ENCODE measurements at regions not wholly inside any gene's neighbourhood (a gene's known extent, or its start where the extent isn't known, plus 50 kb on each side); places are given as distances from the start of the nearest gene placed in this dataset.

- H3K4me3 ChIP-seq (ENCODE audit: low read length) = no peak overlapping the region
- H3K4me2 ChIP-seq (ENCODE audit: low read depth, low read length) = no peak overlapping the region
- no peak overlapping the region for H3K27ac ChIP-seq (ENCODE audit: low read length)
- H4K20me1 ChIP-seq (ENCODE audit: insufficient read depth, low read length) = no peaks in the 10 kb centered on the region
- H3K9me2 ChIP-seq (replicated peaks; ENCODE audit: insufficient read depth, low read length) = no peaks in the 10 kb centered on the region
- DNase-seq = no peak
- no peaks in the 10 kb centered on the region for H3K4me1 ChIP-seq (ENCODE audit: low read length)
- H3K79me2 ChIP-seq (ENCODE audit: low read length) = no peaks in the 10 kb centered on the region
- H3F3A ChIP-seq (ENCODE audit: insufficient read depth, low read length) = no peaks in the 10 kb centered on the region
- peaks cover 98% of the 10 kb centered on the region for H3K27me3 ChIP-seq (replicated peaks; ENCODE audit: insufficient read depth, low read length)
- H3K36me3 ChIP-seq (replicated peaks; ENCODE audit: insufficient read depth, low read length) = no peaks in the 10 kb centered on the region
- H3K9me3 ChIP-seq (replicated peaks; ENCODE audit: insufficient read depth, low read length) = no peaks in the 10 kb centered on the region
- H3K9ac ChIP-seq (ENCODE audit: low read length) = no peak overlapping the region
- TF ChIP-seq CTCF (IDR thresholded peaks at IDR 0.05; ENCODE audit: low read length) (no peak), EZH2phosphoT487 (IDR thresholded peaks at IDR 0.05; ENCODE audit: low read length) (no peak), EZH2 (optimal IDR thresholded peaks at IDR 0.05; ENCODE audit: low read depth, low read length) (no peak)
- H2AFZ ChIP-seq (ENCODE audit: low read length) = no peak overlapping the region
Observed at GRCh38 chr1:22246755-22247480, 104.0 kb upstream of the WNT4 start.

- Histone ChIP-seq H2AFZ (ENCODE audit: low read length) (no peak overlapping the region), H3K9me3 (replicated peaks; ENCODE audit: insufficient read depth, low read length) (no peaks in the 10 kb centered on the region), H3K9me2 (replicated peaks; ENCODE audit: insufficient read depth, low read length) (no peaks in the 10 kb centered on the region), H4K20me1 (ENCODE audit: insufficient read depth, low read length) (no peaks in the 10 kb centered on the region), H3K4me2 (ENCODE audit: low read depth, low read length) (no peak overlapping the region), H3K27ac (ENCODE audit: low read length) (no peak overlapping the region), H3K9ac (ENCODE audit: low read length) (no peak overlapping the region), H3K27me3 (replicated peaks; ENCODE audit: insufficient read depth, low read length) (peaks cover 98% of the 10 kb centered on the region), H3K36me3 (replicated peaks; ENCODE audit: insufficient read depth, low read length) (no peaks in the 10 kb centered on the region), H3K79me2 (ENCODE audit: low read length) (no peaks in the 10 kb centered on the region), H3K4me3 (ENCODE audit: low read length) (no peak overlapping the region), H3K4me1 (ENCODE audit: low read length) (no peaks in the 10 kb centered on the region), H3F3A (ENCODE audit: insufficient read depth, low read length) (no peaks in the 10 kb centered on the region)
- no peak for DNase-seq
- no peak for TF ChIP-seq EZH2phosphoT487 (IDR thresholded peaks at IDR 0.05; ENCODE audit: low read length)
Observed at GRCh38 chr1:22247527-22248245, 104.8 kb upstream of the WNT4 start.

- Histone ChIP-seq H3K4me2 (ENCODE audit: low read depth, low read length) (no peak overlapping the region), H3K36me3 (replicated peaks; ENCODE audit: insufficient read depth, low read length) (no peaks in the 10 kb centered on the region), H3K27ac (ENCODE audit: low read length) (no peak overlapping the region), H3K9me3 (replicated peaks; ENCODE audit: insufficient read depth, low read length) (no peaks in the 10 kb centered on the region), H3F3A (ENCODE audit: insufficient read depth, low read length) (no peaks in the 10 kb centered on the region), H2AFZ (ENCODE audit: low read length) (no peak overlapping the region), H3K4me3 (ENCODE audit: low read length) (no peak overlapping the region), H3K27me3 (replicated peaks; ENCODE audit: insufficient read depth, low read length) (peaks cover 97% of the 10 kb centered on the region), H3K4me1 (ENCODE audit: low read length) (no peaks in the 10 kb centered on the region), H3K9ac (ENCODE audit: low read length) (no peak overlapping the region), H3K9me2 (replicated peaks; ENCODE audit: insufficient read depth, low read length) (no peaks in the 10 kb centered on the region), H3K79me2 (ENCODE audit: low read length) (no peaks in the 10 kb centered on the region), H4K20me1 (ENCODE audit: insufficient read depth, low read length) (no peaks in the 10 kb centered on the region)
- TF ChIP-seq EZH2 (optimal IDR thresholded peaks at IDR 0.05; ENCODE audit: low read depth, low read length) (no peak), CTCF (IDR thresholded peaks at IDR 0.05; ENCODE audit: low read length) (no peak), EZH2phosphoT487 (IDR thresholded peaks at IDR 0.05; ENCODE audit: low read length) (no peak)
- DNase-seq = no peak
Observed at GRCh38 chr1:22248746-22249145, 105.8 kb upstream of the WNT4 start.

All from MM.1S (cell line).